CD4-positive, alpha-beta T cell treated with Interleukin-1 beta for 1 hour (primary cell): ENCODE measurements at regions not wholly inside any gene's neighbourhood (a gene's known extent, or its start where the extent isn't known, plus 50 kb on each side); places are given as distances from the start of the nearest gene placed in this dataset.
"Not testable (repeated sequence)": the region's sequence is repeated elsewhere in the genome, so short reads cannot be mapped to it uniquely, and the experiment has no call there.

Experiments
- DNase-seq, 2 donors: peaks; one replicate each; pipeline ENCODE4 v3.0.0-alpha.2; 2020 to 2022

- DNase-seq = no peak
Observed at GRCh38 chr3:101134331-101134730, 141.1 kb upstream of the ABI3BP start.

GRCh38 chr3:101133652-101134051 is 140.4 kb upstream of the ABI3BP start:
- DNase-seq = no peak

GRCh38 chr3:101133197-101133596 is 140.0 kb upstream of the ABI3BP start:
- not testable (repeated sequence) for DNase-seq

- DNase-seq = no peak
Observed at GRCh38 chr3:101131767-101132166, 138.5 kb upstream of the ABI3BP start.

GRCh38 chr3:101128786-101129185 is 135.6 kb upstream of the ABI3BP start:
- DNase-seq = no peak

GRCh38 chr3:101128001-101128400 is 134.8 kb upstream of the ABI3BP start:
- no peak for DNase-seq

- no peak for DNase-seq
Observed at GRCh38 chr3:101124125-101124524, 130.9 kb upstream of the ABI3BP start.

- no peak for DNase-seq
Observed at GRCh38 chr3:101123081-101123480, 129.9 kb upstream of the ABI3BP start.

- DNase-seq = no peak
Observed at GRCh38 chr3:101122681-101123080, 129.5 kb upstream of the ABI3BP start.

GRCh38 chr3:101120039-101120438 is 126.8 kb upstream of the ABI3BP start:
- no peak for DNase-seq

GRCh38 chr3:101119535-101119934 is 126.3 kb upstream of the ABI3BP start:
- no peak for DNase-seq

GRCh38 chr3:101117980-101118379 is 124.8 kb upstream of the ABI3BP start:
- DNase-seq = no peak

- DNase-seq = no peak
Observed at GRCh38 chr3:101117465-101117864, 124.2 kb upstream of the ABI3BP start.

- not testable (repeated sequence) for DNase-seq
Observed at GRCh38 chr3:101110295-101110694, 117.1 kb upstream of the ABI3BP start.

GRCh38 chr3:101104321-101104720 is 111.1 kb upstream of the ABI3BP start:
- DNase-seq = no peak

- DNase-seq = no peak
Observed at GRCh38 chr3:101102678-101103296, 109.6 kb upstream of the ABI3BP start.

GRCh38 chr3:101100361-101101009 is 107.3 kb upstream of the ABI3BP start:
- no peak for DNase-seq

GRCh38 chr3:101099791-101100190 is 106.6 kb upstream of the ABI3BP start:
- no peak for DNase-seq

GRCh38 chr3:101096444-101096843 is 103.2 kb upstream of the ABI3BP start:
- DNase-seq = no peak

GRCh38 chr3:101095693-101096430 is 102.6 kb upstream of the ABI3BP start:
- no peak for DNase-seq

- no peak for DNase-seq
Observed at GRCh38 chr3:101091489-101091888, 98.3 kb upstream of the ABI3BP start.

GRCh38 chr3:101085752-101086151 is 92.5 kb upstream of the ABI3BP start:
- DNase-seq = no peak

GRCh38 chr3:101084404-101084803 is 91.2 kb upstream of the ABI3BP start:
- no peak for DNase-seq

GRCh38 chr3:101081999-101082398 is 88.8 kb upstream of the ABI3BP start:
- DNase-seq = no peak
